IPS-20b (cell line): ENCODE measurements at regions not wholly inside any gene's neighbourhood (a gene's known extent, or its start where the extent isn't known, plus 50 kb on each side); places are given as distances from the start of the nearest gene placed in this dataset.

Experiments
- H3K27ac ChIP-seq: one replicate; pipeline ENCODE4 v1.5.1; 2013; ENCODE audit warnings: low read length
- H3K27me3 ChIP-seq: 2 replicates; pipeline ENCODE4 v1.6.1; 2013; ENCODE audit warnings: mild to moderate bottlenecking, low read length, inconsistent platforms; ENCODE audit not compliant: insufficient read depth
- H3K36me3 ChIP-seq: 2 replicates; pipeline ENCODE4 v1.6.1; 2013; ENCODE audit warnings: low read depth, mild to moderate bottlenecking, inconsistent platforms, low read length, moderate library complexity; ENCODE audit not compliant: insufficient read depth
- H3K4me1 ChIP-seq: 2 replicates; pipeline ENCODE4 v1.6.1; 2013; ENCODE audit warnings: mild to moderate bottlenecking, control low read depth, inconsistent platforms, low read length, moderate library complexity; ENCODE audit not compliant: insufficient read depth
- H3K4me3 ChIP-seq: 2 replicates; pipeline ENCODE4 v1.5.1; 2013; ENCODE audit warnings: mild to moderate bottlenecking, low read length, inconsistent platforms
- H3K9ac ChIP-seq: 2 replicates; pipeline ENCODE4 v1.6.1; 2013; ENCODE audit warnings: low read depth, mild to moderate bottlenecking, inconsistent platforms, low read length, moderate library complexity
- H3K9me3 ChIP-seq: 2 replicates; pipeline ENCODE4 v1.6.1; 2013; ENCODE audit warnings: mild to moderate bottlenecking, low read depth, low read length, inconsistent platforms; ENCODE audit not compliant: insufficient read depth

GRCh38 chr13:104045907-104046306 is 979.7 kb upstream of the SLC10A2 start:
- no peaks in the 10 kb centered on the region for H3K27me3 ChIP-seq
- no peak overlapping the region for H3K9ac ChIP-seq
- H3K36me3 ChIP-seq = no peaks in the 10 kb centered on the region
- H3K4me1 ChIP-seq = no peaks in the 10 kb centered on the region
- H3K9me3 ChIP-seq = no peaks in the 10 kb centered on the region
- H3K27ac ChIP-seq = no peak overlapping the region
- no peak overlapping the region for H3K4me3 ChIP-seq

- Histone ChIP-seq H3K36me3 (no peaks in the 10 kb centered on the region), H3K27ac (no peak overlapping the region), H3K4me3 (no peak overlapping the region), H3K9ac (no peak overlapping the region), H3K4me1 (no peaks in the 10 kb centered on the region), H3K9me3 (no peaks in the 10 kb centered on the region), H3K27me3 (no peaks in the 10 kb centered on the region)
Measured at GRCh38 chr13:104043184-104043583, 977.0 kb upstream of the SLC10A2 start.

GRCh38 chr13:104034891-104035290 is 968.7 kb upstream of the SLC10A2 start:
- no peak overlapping the region for H3K27ac ChIP-seq
- H3K4me1 ChIP-seq = no peaks in the 10 kb centered on the region
- no peak overlapping the region for H3K9ac ChIP-seq
- no peaks in the 10 kb centered on the region for H3K9me3 ChIP-seq
- no peaks in the 10 kb centered on the region for H3K27me3 ChIP-seq
- no peak overlapping the region for H3K4me3 ChIP-seq
- no peaks in the 10 kb centered on the region for H3K36me3 ChIP-seq

- Histone ChIP-seq H3K36me3 (no peaks in the 10 kb centered on the region), H3K4me3 (no peak overlapping the region), H3K9me3 (no peaks in the 10 kb centered on the region), H3K9ac (no peak overlapping the region), H3K27ac (no peak overlapping the region), H3K27me3 (no peaks in the 10 kb centered on the region), H3K4me1 (no peaks in the 10 kb centered on the region)
Measured at GRCh38 chr13:104025303-104025702, 959.1 kb upstream of the SLC10A2 start.

GRCh38 chr13:104024416-104025170 is 958.4 kb upstream of the SLC10A2 start:
- Histone ChIP-seq H3K27me3 (no peaks in the 10 kb centered on the region), H3K9me3 (no peaks in the 10 kb centered on the region), H3K4me1 (no peaks in the 10 kb centered on the region), H3K9ac (no peak overlapping the region), H3K36me3 (no peaks in the 10 kb centered on the region), H3K4me3 (no peak overlapping the region), H3K27ac (no peak overlapping the region)

GRCh38 chr13:104021806-104022397 is 955.7 kb upstream of the SLC10A2 start:
- Histone ChIP-seq H3K4me3 (no peak overlapping the region), H3K36me3 (no peaks in the 10 kb centered on the region), H3K9ac (no peak overlapping the region), H3K9me3 (no peaks in the 10 kb centered on the region), H3K27me3 (no peaks in the 10 kb centered on the region), H3K27ac (no peak overlapping the region), H3K4me1 (no peaks in the 10 kb centered on the region)

GRCh38 chr13:104017317-104017716 is 951.1 kb upstream of the SLC10A2 start:
- Histone ChIP-seq H3K36me3 (no peaks in the 10 kb centered on the region), H3K27me3 (no peaks in the 10 kb centered on the region), H3K4me1 (no peaks in the 10 kb centered on the region), H3K9me3 (no peaks in the 10 kb centered on the region), H3K27ac (no peak overlapping the region), H3K9ac (no peak overlapping the region), H3K4me3 (no peak overlapping the region)

GRCh38 chr13:104015646-104016396 is 949.6 kb upstream of the SLC10A2 start:
- no peaks in the 10 kb centered on the region for H3K36me3 ChIP-seq
- no peak overlapping the region for H3K9ac ChIP-seq
- no peak overlapping the region for H3K27ac ChIP-seq
- H3K4me3 ChIP-seq = no peak overlapping the region
- H3K4me1 ChIP-seq = no peaks in the 10 kb centered on the region
- H3K9me3 ChIP-seq = no peaks in the 10 kb centered on the region
- no peaks in the 10 kb centered on the region for H3K27me3 ChIP-seq

GRCh38 chr13:104014803-104015645 is 948.8 kb upstream of the SLC10A2 start:
- H3K9ac ChIP-seq = no peak overlapping the region
- H3K9me3 ChIP-seq = no peaks in the 10 kb centered on the region
- no peaks in the 10 kb centered on the region for H3K4me1 ChIP-seq
- no peaks in the 10 kb centered on the region for H3K36me3 ChIP-seq
- H3K4me3 ChIP-seq = no peak overlapping the region
- no peaks in the 10 kb centered on the region for H3K27me3 ChIP-seq
- H3K27ac ChIP-seq = no peak overlapping the region

GRCh38 chr13:104011505-104012241 is 945.5 kb upstream of the SLC10A2 start:
- Histone ChIP-seq H3K9ac (no peak overlapping the region), H3K27me3 (no peaks in the 10 kb centered on the region), H3K4me1 (no peaks in the 10 kb centered on the region), H3K27ac (no peak overlapping the region), H3K4me3 (no peak overlapping the region), H3K36me3 (no peaks in the 10 kb centered on the region), H3K9me3 (no peaks in the 10 kb centered on the region)
